H9 (cell line): ENCODE measurements at regions not wholly inside any gene's neighbourhood (a gene's known extent, or its start where the extent isn't known, plus 50 kb on each side); places are given as distances from the start of the nearest gene placed in this dataset.

ENCODE experiments used
- DNase-seq: peaks from one replicate; pipeline ENCODE4 v3.0.0-alpha.2; 2017
- H2AFZ ChIP-seq: one replicate; pipeline ENCODE4 v1.6.1; 2013; ENCODE audit warnings: mild to moderate bottlenecking, low read length, control low read depth, moderate library complexity
- H2AK5ac ChIP-seq: 2 replicates; pipeline ENCODE4 v1.6.1; 2013; ENCODE audit warnings: low read length, control low read depth, mixed read lengths; ENCODE audit not compliant: insufficient read length
- H2BK120ac ChIP-seq: one replicate; pipeline ENCODE4 v1.6.1; 2013; ENCODE audit warnings: low read depth, mild to moderate bottlenecking, low read length, control low read depth, inconsistent platforms; ENCODE audit not compliant: poor library complexity, severe bottlenecking
- H2BK12ac ChIP-seq: 2 replicates; pipeline ENCODE4 v1.6.1; 2013; ENCODE audit warnings: low read length, control low read depth, mixed read lengths, low read depth; ENCODE audit not compliant: insufficient read length
- H2BK15ac ChIP-seq: 2 replicates; pipeline ENCODE4 v1.6.1; 2013; ENCODE audit warnings: low read depth, low read length, control low read depth
- H2BK20ac ChIP-seq: one replicate; pipeline ENCODE4 v1.6.1; 2013; ENCODE audit warnings: low read depth, mild to moderate bottlenecking, low read length, control low read depth, inconsistent platforms; ENCODE audit not compliant: poor library complexity, severe bottlenecking
- H2BK5ac ChIP-seq: 2 replicates; pipeline ENCODE4 v1.6.1; 2013; ENCODE audit warnings: low read length, control low read depth, mixed read lengths; ENCODE audit not compliant: insufficient read length
- H3K14ac ChIP-seq: 2 replicates; pipeline ENCODE4 v1.6.1; 2013; ENCODE audit warnings: low read length, control low read depth; ENCODE audit not compliant: insufficient read depth
- H3K18ac ChIP-seq: 2 replicates; pipeline ENCODE4 v1.6.1; 2013; ENCODE audit warnings: low read depth, mild to moderate bottlenecking, mixed read lengths, low read length, control low read depth; ENCODE audit not compliant: insufficient read length
- H3K23ac ChIP-seq: 2 replicates; pipeline ENCODE4 v1.6.1; 2013; ENCODE audit warnings: low read length, control low read depth, mixed read lengths, low read depth; ENCODE audit not compliant: insufficient read length
- H3K23me2 ChIP-seq: 2 replicates; pipeline ENCODE4 v1.6.1; 2013; ENCODE audit warnings: low read depth, mild to moderate bottlenecking, mixed read lengths, low read length, control low read depth; ENCODE audit not compliant: insufficient read length, poor library complexity, severe bottlenecking
- H3K27ac ChIP-seq: 2 replicates; pipeline ENCODE4 v1.5.1; 2013; ENCODE audit warnings: low read length, control low read depth, mixed read lengths, low read depth; ENCODE audit not compliant: insufficient read length
- H3K27me3 ChIP-seq: 2 replicates; pipeline ENCODE4 v1.6.1; 2013; ENCODE audit warnings: low read length, control low read depth, inconsistent platforms; ENCODE audit not compliant: insufficient read depth
- H3K4ac ChIP-seq: 2 replicates; pipeline ENCODE4 v1.6.1; 2013; ENCODE audit warnings: low read depth, mild to moderate bottlenecking, control low read depth, inconsistent platforms, low read length, moderate library complexity
- H3K4me1 ChIP-seq: 2 replicates; pipeline ENCODE4 v1.6.1; 2013; ENCODE audit warnings: low read length, control low read depth, inconsistent platforms; ENCODE audit not compliant: insufficient read depth
- H3K4me2 ChIP-seq: 2 replicates; pipeline ENCODE4 v1.6.1; 2013; ENCODE audit warnings: low read length, control low read depth, mixed read lengths; ENCODE audit not compliant: insufficient read length, insufficient read depth
- H3K56ac ChIP-seq: 2 replicates; pipeline ENCODE4 v1.6.1; 2013; ENCODE audit warnings: low read depth, mild to moderate bottlenecking, mixed read lengths, low read length, control low read depth; ENCODE audit not compliant: insufficient read length
- H3K79me1 ChIP-seq: 2 replicates; pipeline ENCODE4 v1.6.1; 2013; ENCODE audit warnings: low read depth, mild to moderate bottlenecking, moderate library complexity, low read length, control low read depth, inconsistent platforms; ENCODE audit not compliant: insufficient read depth, poor library complexity, severe bottlenecking
- H3K79me2 ChIP-seq: 2 replicates; pipeline ENCODE4 v1.6.1; 2013; ENCODE audit warnings: low read length, control low read depth, inconsistent platforms; ENCODE audit not compliant: insufficient read depth
- H3K9ac ChIP-seq: 2 replicates; pipeline ENCODE4 v1.6.1; 2013; ENCODE audit warnings: low read length, control low read depth, mixed read lengths; ENCODE audit not compliant: insufficient read length; ENCODE audit errors: extremely low read depth
- H3K9me3 ChIP-seq: one replicate; pipeline ENCODE4 v1.6.1; 2013; ENCODE audit warnings: low read depth, low read length, inconsistent platforms; ENCODE audit not compliant: control insufficient read depth
- H3T11ph ChIP-seq: one replicate; pipeline ENCODE4 v1.6.1; 2013; ENCODE audit warnings: mild to moderate bottlenecking, low read length, control low read depth, inconsistent platforms
- H4K20me1 ChIP-seq: one replicate; pipeline ENCODE4 v1.6.1; 2013; ENCODE audit not compliant: control insufficient read depth, insufficient read length, insufficient read depth
- H4K5ac ChIP-seq: 2 replicates; pipeline ENCODE4 v1.6.1; 2013; ENCODE audit warnings: low read depth, mild to moderate bottlenecking, mixed read lengths, low read length, control low read depth; ENCODE audit not compliant: insufficient read length
- H4K8ac ChIP-seq: replicated peaks from 2 replicates; pipeline ENCODE4 v1.6.1; 2013; ENCODE audit warnings: low read length, control low read depth, mixed read lengths, low read depth; ENCODE audit not compliant: insufficient read length
- H4K91ac ChIP-seq: 2 replicates; pipeline ENCODE4 v1.6.1; 2013; ENCODE audit warnings: low read depth, mild to moderate bottlenecking, moderate library complexity, mixed read lengths, low read length, control low read depth; ENCODE audit not compliant: insufficient read length
- H3K27ac Mint-ChIP-seq, 3 experiments: 2 replicates in 2 of 3; 3 replicates in 1 of 3; pipeline ENCODE4 v1.8.0; 2020 to 2021; ENCODE audit warnings: mixed read lengths in 3 of 3, mild to moderate bottlenecking in 1 of 3, moderate library complexity in 1 of 3
- H3K27me3 Mint-ChIP-seq: 2 replicates; pipeline ENCODE4 v1.8.0; 2021; ENCODE audit warnings: low read depth, mild to moderate bottlenecking, moderate library complexity, mixed read lengths
- H3K36me3 Mint-ChIP-seq, 3 experiments: 2 replicates in 2 of 3; 3 replicates in 1 of 3; pipeline ENCODE4 v1.8.0; 2020 to 2021; ENCODE audit warnings: low read depth in 3 of 3, mixed read lengths in 3 of 3; ENCODE audit not compliant: insufficient read depth in 1 of 3
- H3K4me1 Mint-ChIP-seq, 2 experiments: 2 replicates each; pipeline ENCODE4 v1.8.0; 2020; ENCODE audit warnings: mixed read lengths in 2 of 2
- H3K4me3 Mint-ChIP-seq, 2 experiments: 2 replicates in 1 of 2; 3 replicates in 1 of 2; pipeline ENCODE4 v1.8.0; 2020 to 2021; ENCODE audit warnings: mild to moderate bottlenecking in 2 of 2, mixed read lengths in 2 of 2, moderate library complexity in 1 of 2
- H3K9me3 Mint-ChIP-seq, 2 experiments: 2 replicates in 1 of 2; 3 replicates in 1 of 2; pipeline ENCODE4 v1.8.0; 2020; ENCODE audit warnings: mild to moderate bottlenecking in 2 of 2, mixed read lengths in 2 of 2, moderate library complexity in 1 of 2
- WGBS: extraction: QIAGEN DNeasy Blood & Tissue Kit; methylation state at CpG from one replicate; pipeline ENCODE4 v1.1.7; 2013; ENCODE audit warnings: missing lambda C conversion rate, low lambda C conversion rate, mixed read lengths; ENCODE audit not compliant: insufficient read length; ENCODE audit errors: extremely low coverage; 5-methylcytosine and 5-hydroxymethylcytosine counted together
- TF ChIP-seq, protein P1 (sequence below): fragments of 200-600 bp; sonication (generic); conservative IDR thresholded peaks from 3 replicates; pipeline ENCODE4 v1.8.0; 2021; ENCODE audit warnings: antibody characterized with exemption, mild to moderate bottlenecking

DNA sequence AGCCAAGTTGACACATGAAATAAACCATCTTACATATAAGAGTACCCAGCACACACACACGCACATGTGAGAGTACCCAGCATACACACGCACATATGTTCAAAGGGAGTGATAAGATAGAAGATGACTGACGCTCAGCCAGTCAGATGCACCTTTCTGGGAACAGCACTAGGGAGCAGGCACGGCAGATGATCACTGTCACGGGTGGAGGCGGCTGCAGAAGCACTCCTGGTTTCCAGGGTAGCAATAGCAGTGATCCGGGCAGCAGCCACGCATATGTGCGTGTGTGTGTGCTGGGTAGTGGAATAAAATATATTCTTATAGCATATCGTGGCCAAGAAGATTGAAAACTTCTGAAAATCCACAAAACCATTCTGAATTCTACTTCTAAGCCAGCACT, 85.8 kb upstream of the NAMPT start:
- Histone ChIP-seq H4K8ac (no peak overlapping the region), H3K23ac (no peak overlapping the region), H2BK12ac (no peak overlapping the region), H2AK5ac (no peak overlapping the region), H2BK15ac (no peak overlapping the region), H3K4me2 (no peak overlapping the region), H2BK120ac (no peak overlapping the region), H2AFZ (no peak overlapping the region), H3K56ac (no peak overlapping the region), H4K91ac (no peak overlapping the region), H3K9me3 (no peaks in the 10 kb centered on the region), H3K27me3 (no peaks in the 10 kb centered on the region), H4K20me1 (no peaks in the 10 kb centered on the region), H3K4ac (no peak overlapping the region), H3K79me1 (no peaks in the 10 kb centered on the region), H3K4me1 (0 out of 2 replicates have a peak, but pooled peaks cover 2% of the 10 kb centered on the region), H3K14ac (no peak overlapping the region), H2BK5ac (no peak overlapping the region), H3K23me2 (peaks cover 2% of the 10 kb centered on the region), H3K18ac (no peak overlapping the region), H4K5ac (no peak overlapping the region), H3T11ph (no peak overlapping the region), H2BK20ac (no peak overlapping the region), H3K27ac (no peak overlapping the region), H3K9ac (no peak overlapping the region), H3K79me2 (no peaks in the 10 kb centered on the region)
- H3K36me3 Mint-ChIP-seq, result no peaks in the 10 kb centered on the region
- H3K9me3 Mint-ChIP-seq, result no peaks in the 10 kb centered on the region
- H3K4me3 Mint-ChIP-seq, result no peak overlapping the region
- TF ChIP-seq, protein P1, sequence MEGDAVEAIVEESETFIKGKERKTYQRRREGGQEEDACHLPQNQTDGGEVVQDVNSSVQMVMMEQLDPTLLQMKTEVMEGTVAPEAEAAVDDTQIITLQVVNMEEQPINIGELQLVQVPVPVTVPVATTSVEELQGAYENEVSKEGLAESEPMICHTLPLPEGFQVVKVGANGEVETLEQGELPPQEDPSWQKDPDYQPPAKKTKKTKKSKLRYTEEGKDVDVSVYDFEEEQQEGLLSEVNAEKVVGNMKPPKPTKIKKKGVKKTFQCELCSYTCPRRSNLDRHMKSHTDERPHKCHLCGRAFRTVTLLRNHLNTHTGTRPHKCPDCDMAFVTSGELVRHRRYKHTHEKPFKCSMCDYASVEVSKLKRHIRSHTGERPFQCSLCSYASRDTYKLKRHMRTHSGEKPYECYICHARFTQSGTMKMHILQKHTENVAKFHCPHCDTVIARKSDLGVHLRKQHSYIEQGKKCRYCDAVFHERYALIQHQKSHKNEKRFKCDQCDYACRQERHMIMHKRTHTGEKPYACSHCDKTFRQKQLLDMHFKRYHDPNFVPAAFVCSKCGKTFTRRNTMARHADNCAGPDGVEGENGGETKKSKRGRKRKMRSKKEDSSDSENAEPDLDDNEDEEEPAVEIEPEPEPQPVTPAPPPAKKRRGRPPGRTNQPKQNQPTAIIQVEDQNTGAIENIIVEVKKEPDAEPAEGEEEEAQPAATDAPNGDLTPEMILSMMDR, result no peak
- no peaks in the 10 kb centered on the region for H3K27me3 Mint-ChIP-seq
- DNase-seq, result no peak
- H3K4me1 Mint-ChIP-seq, result no peaks in the 10 kb centered on the region
- no CpG with 5 or more reads among the region's 10 CpGs for WGBS
- H3K27ac Mint-ChIP-seq, result no peak overlapping the region
